Activated B cell treated with CpG ODN at 0.5 μM for 24 hours (primary cell): ENCODE measurements at regions not wholly inside any gene's neighbourhood (a gene's known extent, or its start where the extent isn't known, plus 50 kb on each side); places are given as distances from the start of the nearest gene placed in this dataset.

Experiments used
- ATAC-seq: fragments of 200-7000 bp; cut with Tn5 transposase; one replicate; pipeline ENCODE4 v1.10.0; 2021; ENCODE audit warnings: low read depth, mild to moderate bottlenecking, moderate library complexity
- CTCF ChIA-PET: fragments of 350-600 bp; sonication (Branson Sonifier 250); formaldehyde crosslinking; loops from one replicate; lab custom pipeline; 2021; ENCODE audit warnings: antibody characterized with exemption; lab: Charles Lee
- POLR2A ChIA-PET: fragments of 350-600 bp; sonication (Branson Sonifier 250); formaldehyde crosslinking; loops from one replicate; lab custom pipeline; 2021; ENCODE audit warnings: antibody characterized with exemption; lab: Charles Lee
- DNase-seq: peaks from one replicate; pipeline ENCODE4 v3.0.0; 2022
- H3K27ac Mint-ChIP-seq: one replicate; pipeline ENCODE4 v1.8.0; 2020; ENCODE audit warnings: mixed read lengths
- H3K27me3 Mint-ChIP-seq: one replicate; pipeline ENCODE4 v1.8.0; 2021; ENCODE audit warnings: mixed read lengths
- H3K36me3 Mint-ChIP-seq: one replicate; pipeline ENCODE4 v1.8.0; 2021; ENCODE audit warnings: low read depth, mixed read lengths
- H3K4me1 Mint-ChIP-seq: one replicate; pipeline ENCODE4 v1.8.0; 2021; ENCODE audit warnings: mixed read lengths
- H3K4me3 Mint-ChIP-seq: one replicate; pipeline ENCODE4 v1.8.0; 2020; ENCODE audit warnings: mild to moderate bottlenecking, mixed read lengths
- H3K9me3 Mint-ChIP-seq: one replicate; pipeline ENCODE4 v1.8.0; 2020; ENCODE audit warnings: mixed read lengths
- intact Hi-C: fragments of 100-400 bp; cut with micrococcal nuclease; formaldehyde crosslinking; loops from one replicate; pipeline ENCODE4 v1.15.1; 2024
- TF ChIP-seq, protein P1 (sequence below): fragments of 200-600 bp; IDR thresholded peaks from one replicate; pipeline ENCODE4 v1.8.0; 2022; ENCODE audit warnings: antibody characterized with exemption, mild to moderate bottlenecking

- no peak for ATAC-seq
- ChIA-PET POLR2A (no interaction called here), CTCF (no interaction called here)
- intact Hi-C loops: no loop called here
- DNase-seq: no peak
- no peaks in the 10 kb centered on the region for H3K36me3 Mint-ChIP-seq
- H3K4me3 Mint-ChIP-seq: no peak overlapping the region
- no peak overlapping the region for H3K27ac Mint-ChIP-seq
- H3K4me1 Mint-ChIP-seq: no peaks in the 10 kb centered on the region
- no peaks in the 10 kb centered on the region for H3K9me3 Mint-ChIP-seq
- TF ChIP-seq, protein P1, sequence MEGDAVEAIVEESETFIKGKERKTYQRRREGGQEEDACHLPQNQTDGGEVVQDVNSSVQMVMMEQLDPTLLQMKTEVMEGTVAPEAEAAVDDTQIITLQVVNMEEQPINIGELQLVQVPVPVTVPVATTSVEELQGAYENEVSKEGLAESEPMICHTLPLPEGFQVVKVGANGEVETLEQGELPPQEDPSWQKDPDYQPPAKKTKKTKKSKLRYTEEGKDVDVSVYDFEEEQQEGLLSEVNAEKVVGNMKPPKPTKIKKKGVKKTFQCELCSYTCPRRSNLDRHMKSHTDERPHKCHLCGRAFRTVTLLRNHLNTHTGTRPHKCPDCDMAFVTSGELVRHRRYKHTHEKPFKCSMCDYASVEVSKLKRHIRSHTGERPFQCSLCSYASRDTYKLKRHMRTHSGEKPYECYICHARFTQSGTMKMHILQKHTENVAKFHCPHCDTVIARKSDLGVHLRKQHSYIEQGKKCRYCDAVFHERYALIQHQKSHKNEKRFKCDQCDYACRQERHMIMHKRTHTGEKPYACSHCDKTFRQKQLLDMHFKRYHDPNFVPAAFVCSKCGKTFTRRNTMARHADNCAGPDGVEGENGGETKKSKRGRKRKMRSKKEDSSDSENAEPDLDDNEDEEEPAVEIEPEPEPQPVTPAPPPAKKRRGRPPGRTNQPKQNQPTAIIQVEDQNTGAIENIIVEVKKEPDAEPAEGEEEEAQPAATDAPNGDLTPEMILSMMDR: no peak
- H3K27me3 Mint-ChIP-seq: peaks cover 21% of the 10 kb centered on the region
Measured at GRCh38 chr1:36723813-36724212, 241.1 kb upstream of the CSF3R start.

- DNase-seq (no peak), ATAC-seq (no peak)
- Mint-ChIP-seq H3K27ac (no peak overlapping the region), H3K9me3 (no peaks in the 10 kb centered on the region), H3K4me3 (no peak overlapping the region), H3K27me3 (peaks cover 21% of the 10 kb centered on the region), H3K4me1 (no peaks in the 10 kb centered on the region), H3K36me3 (no peaks in the 10 kb centered on the region)
- intact Hi-C loops: no loop called here
- ChIA-PET POLR2A (interaction anchor here (0.6 kb wide), 1 partner anchor 53 kb away, joined by 3 read pairs; no protein-coding TSS in a partner anchor), CTCF (no interaction called here)
- TF ChIP-seq, protein P1: no peak
Measured at GRCh38 chr1:36722871-36723270, 240.2 kb upstream of the CSF3R start.

- CTCF ChIA-PET: no interaction called here
Measured at GRCh38 chr1:36721261-36721660, 238.5 kb upstream of the CSF3R start.

DNA sequence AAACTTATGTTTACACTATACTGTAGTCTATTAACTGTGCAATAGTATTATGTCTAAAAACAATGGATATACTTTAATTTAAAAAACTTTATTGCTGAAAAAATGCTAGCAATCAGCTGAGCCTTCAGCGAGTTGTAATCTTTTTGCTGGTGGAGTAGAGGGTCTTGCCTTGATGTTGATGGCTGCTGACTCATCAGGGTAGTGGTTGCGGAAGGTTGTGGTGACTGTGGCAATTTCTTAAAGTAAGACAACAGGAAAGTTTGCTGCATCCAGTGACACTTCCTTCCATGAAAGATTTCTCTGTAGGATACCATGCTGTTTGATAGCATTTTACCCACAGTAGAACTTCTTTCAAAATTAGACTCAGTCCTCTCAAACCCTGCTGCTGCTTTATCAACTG is 234.7 kb upstream of the CSF3R start:
- no peak overlapping the region for H3K27ac Mint-ChIP-seq
- no peak for ATAC-seq
- H3K27me3 Mint-ChIP-seq: peaks cover 39% of the 10 kb centered on the region
- ChIA-PET CTCF (no interaction called here), POLR2A (no interaction called here)
- TF ChIP-seq, protein P1: no peak
- H3K4me1 Mint-ChIP-seq: no peaks in the 10 kb centered on the region
- no peaks in the 10 kb centered on the region for H3K9me3 Mint-ChIP-seq
- H3K36me3 Mint-ChIP-seq: no peaks in the 10 kb centered on the region
- DNase-seq: no peak
- no peak overlapping the region for H3K4me3 Mint-ChIP-seq
- intact Hi-C loops: no loop called here

More at GRCh38 chr1:36721261-36721660, 238.5 kb upstream of the CSF3R start:
- intact Hi-C loops: no loop called here
- POLR2A ChIA-PET: no interaction called here
- Mint-ChIP-seq H3K9me3 (no peaks in the 10 kb centered on the region), H3K4me1 (no peaks in the 10 kb centered on the region), H3K4me3 (no peak overlapping the region), H3K27me3 (peaks cover 21% of the 10 kb centered on the region), H3K36me3 (no peaks in the 10 kb centered on the region), H3K27ac (no peak overlapping the region)
- no peak for DNase-seq
- TF ChIP-seq, protein P1: no peak
- ATAC-seq: no peak

DNA sequence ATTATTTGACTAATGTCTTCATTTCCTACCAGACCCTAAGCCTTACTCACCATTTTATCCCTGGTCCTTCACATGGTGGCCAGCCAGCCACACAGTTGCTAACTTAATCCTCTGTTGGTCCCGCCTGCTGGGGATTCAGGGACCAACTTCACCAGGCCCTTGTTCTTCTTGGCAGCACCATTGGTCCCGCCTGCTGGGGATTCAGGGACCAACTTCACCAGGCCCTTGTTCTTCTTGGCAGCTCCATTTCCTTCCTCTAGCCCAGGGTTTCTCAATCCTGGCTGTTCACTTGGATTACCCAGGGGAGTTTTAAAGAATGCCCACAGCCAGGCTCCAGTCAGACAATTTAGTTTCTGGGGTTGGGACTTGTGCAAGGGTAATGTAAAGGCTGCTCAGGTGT is 233.1 kb upstream of the CSF3R start:
- DNase-seq (no peak), ATAC-seq (no peak)
- no peak overlapping the region for H3K4me3 Mint-ChIP-seq
- H3K27me3 Mint-ChIP-seq: peaks cover 31% of the 10 kb centered on the region
- CTCF ChIA-PET: no interaction called here
- POLR2A ChIA-PET: no interaction called here
- intact Hi-C loops: no loop called here
- H3K36me3 Mint-ChIP-seq: no peaks in the 10 kb centered on the region
- H3K4me1 Mint-ChIP-seq: no peaks in the 10 kb centered on the region
- H3K9me3 Mint-ChIP-seq: no peaks in the 10 kb centered on the region
- TF ChIP-seq, protein P1: no peak
- no peak overlapping the region for H3K27ac Mint-ChIP-seq
